NT2/D1 (cell line): ENCODE measurements at regions not wholly inside any gene's neighbourhood (a gene's known extent, or its start where the extent isn't known, plus 50 kb on each side); places are given as distances from the start of the nearest gene placed in this dataset.

Experiments
- DNase-seq: peaks from one replicate; pipeline ENCODE4 v3.0.0-alpha.2; 2011; ENCODE audit warnings: low read depth, low spot score
- H3K27me3 ChIP-seq: 2 replicates; pipeline ENCODE4 v1.6.0; 2011; ENCODE audit warnings: mild to moderate bottlenecking; ENCODE audit not compliant: insufficient read length, insufficient read depth
- H3K36me3 ChIP-seq: 2 replicates; pipeline ENCODE4 v1.6.1; 2011; ENCODE audit warnings: mild to moderate bottlenecking, low read length, mixed read lengths; ENCODE audit not compliant: insufficient read depth, insufficient read length
- H3K4me1 ChIP-seq: 2 replicates; pipeline ENCODE4 v1.5.1; 2011; ENCODE audit not compliant: insufficient read depth, insufficient read length
- H3K4me3 ChIP-seq: 2 replicates; pipeline ENCODE4 v1.5.1; 2011; ENCODE audit warnings: low read depth; ENCODE audit not compliant: insufficient read length
- H3K9ac ChIP-seq: 2 replicates; pipeline ENCODE4 v1.6.0; 2011; ENCODE audit warnings: low read depth; ENCODE audit not compliant: insufficient read length
- H3K9me3 ChIP-seq: 2 replicates; pipeline ENCODE4 v1.5.1; 2011; ENCODE audit warnings: mild to moderate bottlenecking, low read length; ENCODE audit not compliant: insufficient read depth
- SUZ12 ChIP-seq: IDR thresholded peaks from 2 replicates; pipeline ENCODE4 v1.6.1; 2011; ENCODE audit not compliant: insufficient read length, insufficient read depth; ENCODE audit errors: extremely low read depth
- YY1 ChIP-seq: IDR thresholded peaks from 2 replicates; pipeline ENCODE4 v1.6.1; 2011; ENCODE audit not compliant: insufficient read length, insufficient read depth
- ZNF274 ChIP-seq: IDR thresholded peaks from 2 replicates; pipeline ENCODE4 v1.6.1; 2011; ENCODE audit warnings: mild to moderate bottlenecking, low read depth, low read length

- Histone ChIP-seq H3K4me3 (no peak overlapping the region), H3K27me3 (no peaks in the 10 kb centered on the region), H3K9ac (no peak overlapping the region), H3K36me3 (no peaks in the 10 kb centered on the region), H3K4me1 (no peaks in the 10 kb centered on the region), H3K9me3 (no peaks in the 10 kb centered on the region)
- no peak for DNase-seq
- TF ChIP-seq ZNF274 (no peak), YY1 (no peak)
Observed at GRCh38 chr5:40034441-40034840, 609.7 kb upstream of the DAB2 start.

DNA sequence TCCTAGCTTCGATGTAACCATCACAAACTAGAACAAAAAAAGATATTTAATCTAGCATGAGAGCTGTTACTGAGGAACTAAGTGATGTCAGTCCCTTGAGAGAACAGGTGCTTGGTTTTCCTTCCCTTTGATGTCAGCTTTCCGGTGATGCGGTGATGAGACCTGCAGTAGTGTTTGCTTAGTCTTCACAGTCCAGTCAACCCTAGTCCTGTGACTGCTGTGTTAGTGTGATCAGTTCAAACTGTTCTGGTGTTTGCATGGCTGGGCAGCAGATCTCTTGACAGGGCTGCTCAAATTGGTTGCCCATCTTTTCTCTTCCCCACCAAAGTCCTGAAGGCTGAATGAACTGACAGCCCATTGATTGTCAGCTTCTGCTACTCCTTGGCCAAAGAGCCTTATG lies 608.6 kb upstream of the DAB2 start:
- H3K36me3 ChIP-seq, result no peaks in the 10 kb centered on the region
- TF ChIP-seq ZNF274, result no peak
- no peak for TF ChIP-seq SUZ12
- no peak for TF ChIP-seq YY1
- H3K4me1 ChIP-seq, result no peaks in the 10 kb centered on the region
- no peak for DNase-seq
- no peak overlapping the region for H3K4me3 ChIP-seq
- no peaks in the 10 kb centered on the region for H3K9me3 ChIP-seq
- no peak overlapping the region for H3K9ac ChIP-seq
- H3K27me3 ChIP-seq, result no peaks in the 10 kb centered on the region

GRCh38 chr5:40033009-40033408 lies 608.2 kb upstream of the DAB2 start:
- no peak for DNase-seq
- Histone ChIP-seq H3K4me3 (no peak overlapping the region), H3K4me1 (no peaks in the 10 kb centered on the region), H3K27me3 (no peaks in the 10 kb centered on the region), H3K9ac (no peak overlapping the region), H3K36me3 (no peaks in the 10 kb centered on the region), H3K9me3 (no peaks in the 10 kb centered on the region)
- TF ChIP-seq ZNF274 (no peak), YY1 (no peak), SUZ12 (no peak)

DNA sequence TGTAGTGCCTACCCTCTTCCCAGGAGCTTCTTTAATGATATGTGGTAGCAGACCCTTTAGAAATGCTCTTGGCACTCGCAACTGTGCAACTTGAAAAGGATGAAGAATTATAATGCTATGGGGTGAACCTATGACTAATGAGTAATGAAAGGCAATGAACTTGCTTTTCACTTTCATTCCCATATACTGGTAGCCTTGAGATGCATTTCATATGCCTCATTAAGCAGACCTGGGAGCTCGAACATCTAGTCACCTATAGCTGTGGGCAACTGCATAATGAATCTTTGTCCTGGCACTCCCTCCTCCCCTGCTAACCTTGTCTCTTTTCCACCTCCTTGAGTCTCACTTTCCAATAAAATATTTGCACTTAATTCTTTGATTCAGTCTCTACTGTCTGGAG lies 605.9 kb upstream of the DAB2 start:
- Histone ChIP-seq H3K27me3 (no peaks in the 10 kb centered on the region), H3K4me3 (no peak overlapping the region), H3K36me3 (no peaks in the 10 kb centered on the region), H3K9me3 (no peaks in the 10 kb centered on the region), H3K4me1 (no peaks in the 10 kb centered on the region), H3K9ac (no peak overlapping the region)
- no peak for DNase-seq
- TF ChIP-seq YY1 (no peak), SUZ12 (no peak), ZNF274 (no peak)

DNA sequence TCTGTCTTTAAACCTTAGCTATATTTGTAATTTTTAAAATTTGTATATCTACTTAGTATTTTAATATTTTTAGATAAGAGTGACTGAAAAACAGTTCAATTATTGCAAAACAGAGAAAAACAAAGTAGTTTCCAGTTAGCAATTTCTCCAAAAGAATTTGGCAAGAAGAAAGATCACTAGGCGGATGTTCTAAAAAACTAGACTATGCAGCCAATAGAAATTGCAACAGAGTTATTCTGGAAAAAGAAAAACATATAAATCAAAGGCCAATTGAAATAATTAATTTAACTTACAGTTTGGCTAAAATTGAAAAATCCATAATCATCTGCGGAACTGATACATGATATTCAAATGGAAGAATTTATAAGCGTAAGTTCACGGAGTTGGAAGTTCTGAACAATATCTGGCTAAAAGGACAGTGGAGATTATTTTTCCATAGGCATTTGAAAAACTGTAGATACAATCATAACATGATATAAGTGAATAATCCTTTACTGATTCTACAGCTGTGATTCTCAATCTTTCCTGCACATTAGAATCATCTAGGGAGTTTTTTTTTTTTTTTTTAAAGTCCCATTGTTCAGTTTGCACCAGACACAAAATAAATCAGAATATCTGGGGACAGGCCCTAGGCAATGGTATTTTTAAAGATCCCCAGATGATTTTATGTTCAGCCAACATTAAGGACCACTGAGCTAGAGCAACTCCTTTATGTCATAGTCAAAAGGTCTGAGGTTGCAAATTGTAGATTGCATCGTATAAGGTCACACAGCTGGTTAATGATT lies 605.1 kb upstream of the DAB2 start:
- no peak overlapping the region for H3K4me3 ChIP-seq
- TF ChIP-seq YY1 (no peak), ZNF274 (no peak), SUZ12 (no peak)
- DNase-seq, result no peak
- no peaks in the 10 kb centered on the region for H3K9me3 ChIP-seq
- H3K27me3 ChIP-seq, result no peaks in the 10 kb centered on the region
- no peaks in the 10 kb centered on the region for H3K4me1 ChIP-seq
- H3K9ac ChIP-seq, result no peak overlapping the region
- H3K36me3 ChIP-seq, result no peaks in the 10 kb centered on the region

GRCh38 chr5:40027400-40027799 lies 602.6 kb upstream of the DAB2 start:
- no peak overlapping the region for H3K9ac ChIP-seq
- H3K36me3 ChIP-seq, result no peaks in the 10 kb centered on the region
- H3K4me3 ChIP-seq, result no peak overlapping the region
- no peaks in the 10 kb centered on the region for H3K27me3 ChIP-seq
- H3K9me3 ChIP-seq, result no peaks in the 10 kb centered on the region
- no peaks in the 10 kb centered on the region for H3K4me1 ChIP-seq
- TF ChIP-seq ZNF274, result no peak
- TF ChIP-seq SUZ12, result no peak
- TF ChIP-seq YY1, result no peak
- no peak for DNase-seq

GRCh38 chr5:40025586-40025985 lies 600.8 kb upstream of the DAB2 start:
- Histone ChIP-seq H3K4me3 (no peak overlapping the region), H3K9ac (no peak overlapping the region), H3K27me3 (no peaks in the 10 kb centered on the region), H3K9me3 (no peaks in the 10 kb centered on the region), H3K36me3 (no peaks in the 10 kb centered on the region), H3K4me1 (no peaks in the 10 kb centered on the region)
- no peak for TF ChIP-seq SUZ12
- TF ChIP-seq YY1, result no peak
- TF ChIP-seq ZNF274, result no peak
- DNase-seq, result no peak

GRCh38 chr5:40022057-40022456 lies 597.3 kb upstream of the DAB2 start:
- Histone ChIP-seq H3K36me3 (no peaks in the 10 kb centered on the region), H3K9ac (no peak overlapping the region), H3K4me3 (no peak overlapping the region), H3K27me3 (no peaks in the 10 kb centered on the region), H3K4me1 (no peaks in the 10 kb centered on the region), H3K9me3 (no peaks in the 10 kb centered on the region)
- no peak for DNase-seq
- TF ChIP-seq ZNF274, result no peak
- TF ChIP-seq YY1, result no peak
- no peak for TF ChIP-seq SUZ12
